ENCODE measurements at regions not wholly inside any gene's neighbourhood (a gene's known extent, or its start where the extent isn't known, plus 50 kb on each side); places are given as distances from the start of the nearest gene placed in this dataset.

- no peak for TF ChIP-seq CTCF (IDR thresholded peaks at IDR 0.05)
Measured at GRCh38 chr3:28118087-28118486, 123.3 kb upstream of the CMC1 start.

GRCh38 chr3:28122227-28122626 lies 119.2 kb upstream of the CMC1 start:
- H3K27ac ChIP-seq = no peak overlapping the region
- H3K4me1 ChIP-seq (ENCODE audit: control insufficient read depth in 1 of 2, low read depth in 2 of 2) = peaks cover 8 to 25% of the 10 kb centered on the region in 2 donors
- H3K4me3 ChIP-seq = no peak overlapping the region
- TF ChIP-seq CTCF (IDR thresholded peaks at IDR 0.05) = no peak
- H3K36me3 ChIP-seq = no peaks in the 10 kb centered on the region
- no peak for ATAC-seq (ENCODE audit: insufficient number of reproducible peaks, low FRiP score, low read depth)
- no peaks in the 10 kb centered on the region for H3K27me3 ChIP-seq (replicated peaks; ENCODE audit: insufficient read depth)
- H3K9me3 ChIP-seq = no peaks in the 10 kb centered on the region
- DNase-seq (ENCODE audit: low spot score) = no peak

More at GRCh38 chr3:28118087-28118486, 123.3 kb upstream of the CMC1 start:
- H3K36me3 ChIP-seq = no peaks in the 10 kb centered on the region
- H3K9me3 ChIP-seq = no peaks in the 10 kb centered on the region
- ATAC-seq (ENCODE audit: insufficient number of reproducible peaks, low FRiP score, low read depth) = no peak
- no peak for DNase-seq (ENCODE audit: low spot score)
- no peaks in the 10 kb centered on the region for H3K27me3 ChIP-seq (replicated peaks; ENCODE audit: insufficient read depth)
- H3K27ac ChIP-seq = no peak overlapping the region
- H3K4me3 ChIP-seq = no peak overlapping the region
- H3K4me1 ChIP-seq (ENCODE audit: control insufficient read depth in 1 of 2, low read depth in 2 of 2) = peaks cover 8 to 10% of the 10 kb centered on the region in 2 donors

GRCh38 chr3:28124882-28125281 lies 116.5 kb upstream of the CMC1 start:
- DNase-seq (ENCODE audit: low spot score) = no peak
- peaks cover 8 to 25% of the 10 kb centered on the region in 2 donors for H3K4me1 ChIP-seq (ENCODE audit: control insufficient read depth in 1 of 2, low read depth in 2 of 2)
- H3K36me3 ChIP-seq = no peaks in the 10 kb centered on the region
- no peaks in the 10 kb centered on the region for H3K9me3 ChIP-seq
- TF ChIP-seq CTCF (IDR thresholded peaks at IDR 0.05) = no peak
- ATAC-seq (ENCODE audit: insufficient number of reproducible peaks, low FRiP score, low read depth) = no peak
- H3K4me3 ChIP-seq = no peak overlapping the region
- H3K27ac ChIP-seq = peak overlapping the region in 1 of 2 donors; percentile 6
- no peaks in the 10 kb centered on the region for H3K27me3 ChIP-seq (replicated peaks; ENCODE audit: insufficient read depth)

- TF ChIP-seq CTCF (IDR thresholded peaks at IDR 0.05) = no peak
- DNase-seq (ENCODE audit: low spot score) = no peak
- H3K27me3 ChIP-seq (replicated peaks; ENCODE audit: insufficient read depth) = no peaks in the 10 kb centered on the region
- H3K27ac ChIP-seq = no peak overlapping the region
- no peak for ATAC-seq (ENCODE audit: insufficient number of reproducible peaks, low FRiP score, low read depth)
- no peaks in the 10 kb centered on the region for H3K9me3 ChIP-seq
- H3K4me1 ChIP-seq (ENCODE audit: control insufficient read depth in 1 of 2, low read depth in 2 of 2) = peaks cover 8 to 25% of the 10 kb centered on the region in 2 donors
- H3K4me3 ChIP-seq = no peak overlapping the region
- H3K36me3 ChIP-seq = no peaks in the 10 kb centered on the region
Measured at GRCh38 chr3:28125342-28125741, 116.1 kb upstream of the CMC1 start.

- Histone ChIP-seq H3K4me3 (no peak overlapping the region), H3K4me1 (ENCODE audit: control insufficient read depth in 1 of 2, low read depth in 2 of 2) (no peaks in the 10 kb centered on the region), H3K36me3 (no peaks in the 10 kb centered on the region), H3K27ac (no peak overlapping the region), H3K9me3 (no peaks in the 10 kb centered on the region), H3K27me3 (replicated peaks; ENCODE audit: insufficient read depth) (no peaks in the 10 kb centered on the region)
- ATAC-seq (ENCODE audit: insufficient number of reproducible peaks, low FRiP score, low read depth) (no peak), DNase-seq (ENCODE audit: low spot score) (no peak)
- no peak for TF ChIP-seq CTCF (IDR thresholded peaks at IDR 0.05)
Measured at GRCh38 chr3:28130836-28131235, 110.6 kb upstream of the CMC1 start.
